NCI-H345 treated with DMSO at 0.1 percent for 48 hours (cell line): ENCODE measurements at regions not wholly inside any gene's neighbourhood (a gene's known extent, or its start where the extent isn't known, plus 50 kb on each side); places are given as distances from the start of the nearest gene placed in this dataset.
A peak's percentile ranks its signal among the peaks of the same experiment; 100 is the strongest.

Source experiments
- DNase-seq: peaks from one replicate; lab custom pipeline; 2025; ENCODE audit not compliant: unreplicated experiment; lab: John Stamatoyannopoulos, UW

- DNase-seq: no peak
Observed at GRCh38 chr3:176933704-176934103, 263.6 kb downstream of the TBL1XR1 start.

- DNase-seq: no peak
Observed at GRCh38 chr3:176932433-176932832, 264.8 kb downstream of the TBL1XR1 start.

GRCh38 chr3:176931991-176932390 lies 265.3 kb downstream of the TBL1XR1 start:
- no peak for DNase-seq

GRCh38 chr3:176930942-176931341 lies 266.3 kb downstream of the TBL1XR1 start:
- DNase-seq: no peak

GRCh38 chr3:176928582-176928931 lies 268.7 kb downstream of the TBL1XR1 start:
- no peak for DNase-seq

- no peak for DNase-seq
Observed at GRCh38 chr3:176927706-176928581, 269.3 kb downstream of the TBL1XR1 start.

GRCh38 chr3:176927280-176927679 lies 270.0 kb downstream of the TBL1XR1 start:
- no peak for DNase-seq

GRCh38 chr3:176926688-176927087 lies 270.6 kb downstream of the TBL1XR1 start:
- no peak for DNase-seq

- DNase-seq: no peak
Observed at GRCh38 chr3:176926034-176926433, 271.2 kb downstream of the TBL1XR1 start.

- DNase-seq: peak; percentile 65
Observed at GRCh38 chr3:176920766-176921160, 276.5 kb downstream of the TBL1XR1 start.

GRCh38 chr3:176919836-176920765 lies 277.2 kb downstream of the TBL1XR1 start:
- DNase-seq: peak; percentile 64

GRCh38 chr3:176916777-176917176 lies 280.5 kb downstream of the TBL1XR1 start:
- peak; percentile 66 for DNase-seq

- no peak for DNase-seq
Observed at GRCh38 chr3:176914764-176915163, 282.5 kb downstream of the TBL1XR1 start.

GRCh38 chr3:176911579-176911978 lies 285.7 kb downstream of the TBL1XR1 start:
- DNase-seq: no peak

GRCh38 chr3:176909044-176909443 lies 288.2 kb downstream of the TBL1XR1 start:
- no peak for DNase-seq

- peak; percentile 62 for DNase-seq
Observed at GRCh38 chr3:176906046-176906905, 291.0 kb downstream of the TBL1XR1 start.

GRCh38 chr3:176905331-176905730 lies 292.0 kb downstream of the TBL1XR1 start:
- no peak for DNase-seq

GRCh38 chr3:176904506-176904905 lies 292.8 kb downstream of the TBL1XR1 start:
- no peak for DNase-seq

GRCh38 chr3:176896640-176897039 lies 300.6 kb downstream of the TBL1XR1 start:
- no peak for DNase-seq

- DNase-seq: no peak
Observed at GRCh38 chr3:176896165-176896564, 301.1 kb downstream of the TBL1XR1 start.

- DNase-seq: no peak
Observed at GRCh38 chr3:176879710-176880109, 317.6 kb downstream of the TBL1XR1 start.
